B cell (primary cell): ENCODE measurements at regions not wholly inside any gene's neighbourhood (a gene's known extent, or its start where the extent isn't known, plus 50 kb on each side); places are given as distances from the start of the nearest gene placed in this dataset.

Source experiments
- ATAC-seq: fragments of 200-7000 bp; cut with Tn5 transposase; one replicate; pipeline ENCODE4 v1.10.0; 2021; ENCODE audit warnings: low read depth, mild to moderate bottlenecking, moderate number of reproducible peaks, moderate library complexity
- CTCF ChIA-PET: fragments of 350-600 bp; sonication (Branson Sonifier 250); formaldehyde crosslinking; loops from one replicate; lab custom pipeline; 2021; ENCODE audit warnings: antibody characterized with exemption, inconsistent platforms; lab: Charles Lee
- POLR2A ChIA-PET: fragments of 350-600 bp; sonication (Branson Sonifier 250); formaldehyde crosslinking; loops from one replicate; lab custom pipeline; 2021; ENCODE audit warnings: antibody characterized with exemption; lab: Charles Lee
- DNase-seq: peaks from one replicate; pipeline ENCODE4 v3.0.0; 2013
- H2AFZ ChIP-seq: 2 replicates; pipeline ENCODE4 v1.6.1; 2012; ENCODE audit warnings: mild to moderate bottlenecking, low read depth, low read length; ENCODE audit not compliant: insufficient read depth, poor library complexity, severe bottlenecking
- H3K27ac ChIP-seq, 2 donors: 1 replicate in 1 of 2; 2 replicates in 1 of 2; pipeline ENCODE4 v1.5.1; 2012 to 2013; ENCODE audit warnings: low read length in 2 of 2, mild to moderate bottlenecking in 2 of 2, moderate library complexity in 1 of 2
- H3K27me3 ChIP-seq, 4 experiments: fragments of 200-600 bp in 1 of 4; sonication (generic) in 1 of 4; replicated peaks in 1 of 4; 1 replicate in 2 of 4; 2 replicates in 2 of 4; pipeline versions ENCODE4 v1.6.1 to v1.7.0; 2013 to 2016; ENCODE audit warnings: low read length in 3 of 4, mild to moderate bottlenecking in 2 of 4, mixed read lengths in 1 of 4, moderate library complexity in 1 of 4; ENCODE audit not compliant: insufficient read depth in 4 of 4, control insufficient read depth in 3 of 4; ENCODE audit errors: control extremely low read depth in 1 of 4
- H3K36me3 ChIP-seq, 2 experiments: replicated peaks in 1 of 2; 1 replicate in 1 of 2; 2 replicates in 1 of 2; pipeline versions ENCODE4 v1.6.1 to v1.7.1; 2013; ENCODE audit warnings: low read length in 1 of 2; ENCODE audit not compliant: insufficient read depth in 2 of 2, control insufficient read depth in 1 of 2; ENCODE audit errors: control extremely low read depth in 1 of 2, extremely low read depth in 1 of 2
- H3K4me1 ChIP-seq, 2 donors: fragments of 200-600 bp in 1 of 2; sonication (generic) in 1 of 2; 1 replicate in 1 of 2; 2 replicates in 1 of 2; pipeline versions ENCODE4 v1.5.1 to v1.6.1; 2013 to 2017; ENCODE audit warnings: low read length in 2 of 2; ENCODE audit not compliant: control insufficient read depth in 2 of 2, insufficient read depth in 2 of 2
- H3K4me2 ChIP-seq: replicated peaks from 2 replicates; pipeline ENCODE3; 2012; ENCODE audit warnings: mild to moderate bottlenecking, low read depth, low read length; ENCODE audit not compliant: poor library complexity, severe bottlenecking
- H3K4me3 ChIP-seq, 5 experiments: fragments of 200-600 bp in 1 of 5; sonication (generic) in 1 of 5; 1 replicate in 3 of 5; 2 replicates in 2 of 5; pipeline versions ENCODE4 v1.5.1 to v1.7.0; 2011 to 2016; ENCODE audit warnings: low read length in 4 of 5, mild to moderate bottlenecking in 4 of 5, low read depth in 2 of 5, control low read depth in 1 of 5, moderate library complexity in 1 of 5; ENCODE audit not compliant: insufficient read depth in 1 of 5; ENCODE audit errors: control extremely low read depth in 1 of 5, extremely low read depth in 1 of 5
- H3K79me2 ChIP-seq: fragments of 200-600 bp; sonication (generic); one replicate; pipeline ENCODE4 v1.6.0; 2016; ENCODE audit warnings: low read length; ENCODE audit not compliant: control insufficient read depth, insufficient read depth
- H3K9ac ChIP-seq: fragments of 200-600 bp; sonication (generic); 2 replicates; pipeline ENCODE4 v1.6.1; 2017; ENCODE audit warnings: mild to moderate bottlenecking, low read length, moderate library complexity
- H3K9me3 ChIP-seq, 3 donors: one replicate each; pipeline versions ENCODE4 v1.6.1 to v1.7.1; 2013; ENCODE audit warnings: low read length in 2 of 3; ENCODE audit not compliant: control insufficient read depth in 2 of 3, insufficient read depth in 1 of 3; ENCODE audit errors: control extremely low read depth in 1 of 3
- H4K20me1 ChIP-seq: 2 replicates; pipeline ENCODE4 v1.6.0; 2012; ENCODE audit warnings: mild to moderate bottlenecking, low read length; ENCODE audit not compliant: insufficient read depth, control insufficient read depth, poor library complexity, severe bottlenecking
- H3K27ac Mint-ChIP-seq: one replicate; pipeline ENCODE4 v1.8.0; 2021; ENCODE audit warnings: mixed read lengths
- H3K27me3 Mint-ChIP-seq: one replicate; pipeline ENCODE4 v1.8.0; 2021; ENCODE audit warnings: mixed read lengths
- H3K4me1 Mint-ChIP-seq: one replicate; pipeline ENCODE4 v1.8.0; 2021; ENCODE audit warnings: mixed read lengths
- H3K4me3 Mint-ChIP-seq: one replicate; pipeline ENCODE4 v1.8.0; 2021; ENCODE audit warnings: mixed read lengths
- H3K9me3 Mint-ChIP-seq: one replicate; pipeline ENCODE4 v1.8.0; 2022; ENCODE audit warnings: mixed read lengths; ENCODE audit not compliant: insufficient read depth
- CTCF ChIP-seq: fragments of 200-600 bp; IDR thresholded peaks from one replicate; pipeline ENCODE4 v1.8.0; 2022; ENCODE audit warnings: antibody characterized with exemption, mild to moderate bottlenecking
- EZH2 ChIP-seq: IDR thresholded peaks from 2 replicates; pipeline ENCODE4 v1.6.1; 2012; ENCODE audit warnings: borderline replicate concordance, low read depth, mild to moderate bottlenecking, moderate library complexity, low read length; ENCODE audit not compliant: insufficient read depth, poor library complexity, severe bottlenecking
- WGBS: methylation state at CpG from one replicate; pipeline ENCODE4 v1.1.5; 2013; ENCODE audit warnings: missing lambda C conversion rate; ENCODE audit not compliant: insufficient coverage; 5-methylcytosine and 5-hydroxymethylcytosine counted together
- intact Hi-C: fragments of 100-400 bp; cut with micrococcal nuclease; formaldehyde crosslinking; loops from one replicate; pipeline ENCODE4 v1.10.0; 2022

GRCh38 chr2:67560771-67561456 is 163.8 kb downstream of the ETAA1 start:
- Mint-ChIP-seq H3K27me3 (no peaks in the 10 kb centered on the region), H3K4me3 (no peak overlapping the region), H3K4me1 (no peaks in the 10 kb centered on the region), H3K9me3 (no peaks in the 10 kb centered on the region), H3K27ac (no peak overlapping the region)
- TF ChIP-seq CTCF (no peak), EZH2 (no peak)
- no peaks in the 10 kb centered on the region for H3K27me3 ChIP-seq
- ATAC-seq, result no peak
- H2AFZ ChIP-seq, result no peak overlapping the region
- H3K36me3 ChIP-seq, result no peaks in the 10 kb centered on the region
- H3K79me2 ChIP-seq, result no peaks in the 10 kb centered on the region
- no peak overlapping the region for H3K4me2 ChIP-seq
- H3K27ac ChIP-seq, result no peak overlapping the region
- no peak for DNase-seq
- ChIA-PET POLR2A (no interaction called here), CTCF (no interaction called here)
- H3K4me3 ChIP-seq, result no peak overlapping the region
- peaks cover 0 to under 1% (median 0%) of the 10 kb centered on the region in 3 donors for H3K9me3 ChIP-seq
- H4K20me1 ChIP-seq, result no peaks in the 10 kb centered on the region
- no peaks in the 10 kb centered on the region for H3K4me1 ChIP-seq
- 80% methylated on average over 1 of the region's 4 CpGs for WGBS
- H3K9ac ChIP-seq, result no peak overlapping the region
- intact Hi-C loops, result no loop called here

GRCh38 chr2:67561457-67561965 is 164.4 kb downstream of the ETAA1 start:
- TF ChIP-seq EZH2 (no peak), CTCF (no peak)
- ChIA-PET POLR2A (no interaction called here), CTCF (no interaction called here)
- no peaks in the 10 kb centered on the region for H4K20me1 ChIP-seq
- no peak overlapping the region for H3K27ac ChIP-seq
- intact Hi-C loops, result no loop called here
- no peaks in the 10 kb centered on the region for H3K4me1 ChIP-seq
- peaks cover 0 to 1% (median 0%) of the 10 kb centered on the region in 3 donors for H3K9me3 ChIP-seq
- no peaks in the 10 kb centered on the region for H3K9me3 Mint-ChIP-seq
- H3K27me3 ChIP-seq, result no peaks in the 10 kb centered on the region
- no peaks in the 10 kb centered on the region for H3K27me3 Mint-ChIP-seq
- H2AFZ ChIP-seq, result no peak overlapping the region
- H3K36me3 ChIP-seq, result no peaks in the 10 kb centered on the region
- H3K4me3 Mint-ChIP-seq, result no peak overlapping the region
- H3K9ac ChIP-seq, result no peak overlapping the region
- no peak overlapping the region for H3K4me3 ChIP-seq
- no peak overlapping the region for H3K4me2 ChIP-seq
- H3K79me2 ChIP-seq, result no peaks in the 10 kb centered on the region
- ATAC-seq, result no peak
- H3K27ac Mint-ChIP-seq, result no peak overlapping the region
- no peaks in the 10 kb centered on the region for H3K4me1 Mint-ChIP-seq
- 91% methylated on average over 5 of the region's 8 CpGs for WGBS
- no peak for DNase-seq
